Osteocyte (in vitro differentiated cells): ENCODE measurements at regions not wholly inside any gene's neighbourhood (a gene's known extent, or its start where the extent isn't known, plus 50 kb on each side); places are given as distances from the start of the nearest gene placed in this dataset.
"Not testable (repeated sequence)": the region's sequence is repeated elsewhere in the genome, so short reads cannot be mapped to it uniquely, and the experiment has no call there.

Experiments used
- DNase-seq: peaks from one replicate; pipeline ENCODE4 v3.0.0; 2021; ENCODE audit warnings: mixed read lengths; ENCODE audit not compliant: unreplicated experiment; ENCODE audit errors: extremely low spot score
- H3K27ac Mint-ChIP-seq: one replicate; pipeline ENCODE4 v1.8.0; 2021; ENCODE audit warnings: mild to moderate bottlenecking, mixed read lengths; ENCODE audit not compliant: unreplicated experiment
- H3K27me3 Mint-ChIP-seq: one replicate; pipeline ENCODE4 v1.8.0; 2021; ENCODE audit warnings: mixed read lengths; ENCODE audit not compliant: unreplicated experiment
- H3K36me3 Mint-ChIP-seq: one replicate; pipeline ENCODE4 v1.8.0; 2021; ENCODE audit warnings: mixed read lengths; ENCODE audit not compliant: unreplicated experiment
- H3K4me1 Mint-ChIP-seq: one replicate; pipeline ENCODE4 v1.8.0; 2021; ENCODE audit warnings: mixed read lengths; ENCODE audit not compliant: unreplicated experiment
- H3K4me3 Mint-ChIP-seq: one replicate; pipeline ENCODE4 v1.8.0; 2021; ENCODE audit warnings: mild to moderate bottlenecking, moderate library complexity, mixed read lengths; ENCODE audit not compliant: unreplicated experiment
- H3K9me3 Mint-ChIP-seq: one replicate; pipeline ENCODE4 v1.8.0; 2021; ENCODE audit warnings: mixed read lengths; ENCODE audit not compliant: unreplicated experiment

DNA sequence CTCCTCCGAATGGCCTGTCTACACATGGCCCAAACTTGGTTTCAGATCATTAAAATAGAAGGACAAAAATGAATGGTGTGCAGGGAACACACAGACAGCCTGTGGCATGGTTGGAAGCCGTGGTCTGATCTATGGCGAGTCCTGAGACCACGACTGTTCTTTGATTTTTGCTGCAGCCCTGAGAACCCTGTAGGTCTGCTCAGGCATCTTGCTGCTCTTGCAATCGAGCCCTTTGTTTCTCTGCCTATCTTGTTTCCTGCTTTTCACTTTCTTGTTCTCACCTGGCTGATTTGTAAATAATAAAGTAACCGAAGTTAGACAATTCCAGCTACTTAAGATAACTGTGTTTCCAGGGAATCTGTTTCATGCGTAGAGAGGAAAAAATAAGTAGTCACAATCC, 54.1 kb upstream of the NBPF9 start:
- H3K4me3 Mint-ChIP-seq, H3K27me3 Mint-ChIP-seq, H3K9me3 Mint-ChIP-seq, DNase-seq, H3K27ac Mint-ChIP-seq, H3K36me3 Mint-ChIP-seq, H3K4me1 Mint-ChIP-seq: not testable (repeated sequence)

- H3K4me1 Mint-ChIP-seq = not testable (repeated sequence)
Observed at GRCh38 chr1:149158308-149158707, 55.0 kb upstream of the NBPF9 start.

GRCh38 chr1:149163063-149163444, 59.7 kb upstream of the NBPF9 start:
- H3K36me3 Mint-ChIP-seq, H3K27me3 Mint-ChIP-seq, H3K4me1 Mint-ChIP-seq, DNase-seq, H3K4me3 Mint-ChIP-seq, H3K9me3 Mint-ChIP-seq, H3K27ac Mint-ChIP-seq: not testable (repeated sequence)

More at GRCh38 chr1:149158308-149158707, 55.0 kb upstream of the NBPF9 start:
- not testable (repeated sequence) for H3K27ac Mint-ChIP-seq, H3K4me3 Mint-ChIP-seq, H3K36me3 Mint-ChIP-seq, H3K9me3 Mint-ChIP-seq, DNase-seq, H3K27me3 Mint-ChIP-seq

- H3K9me3 Mint-ChIP-seq, H3K4me3 Mint-ChIP-seq, H3K4me1 Mint-ChIP-seq, H3K36me3 Mint-ChIP-seq, H3K27ac Mint-ChIP-seq, DNase-seq, H3K27me3 Mint-ChIP-seq: not testable (repeated sequence)
Observed at GRCh38 chr1:149174765-149175164, 71.4 kb upstream of the NBPF9 start.

DNA sequence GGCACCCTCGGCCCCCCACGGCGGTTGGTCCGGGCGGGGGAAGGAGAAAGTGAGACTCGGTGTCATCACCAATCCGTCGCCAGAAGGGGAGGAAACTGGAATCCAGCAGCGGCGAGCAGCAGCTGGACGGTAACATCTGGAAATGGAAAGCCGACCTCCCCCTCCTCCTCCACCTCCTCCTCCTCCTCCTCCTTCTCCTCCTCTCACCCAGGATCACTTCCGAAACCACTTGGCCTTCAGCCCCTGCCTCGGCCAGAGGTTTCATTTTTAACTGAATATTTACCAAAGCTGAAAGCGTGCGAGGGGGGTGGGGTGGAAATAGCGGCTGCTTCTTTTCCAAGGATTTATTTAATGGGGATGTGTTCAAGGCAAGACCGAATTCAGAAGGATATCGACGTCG, 72.5 kb upstream of the NBPF9 start:
- not testable (repeated sequence) for H3K27me3 Mint-ChIP-seq, H3K4me1 Mint-ChIP-seq, DNase-seq

DNA sequence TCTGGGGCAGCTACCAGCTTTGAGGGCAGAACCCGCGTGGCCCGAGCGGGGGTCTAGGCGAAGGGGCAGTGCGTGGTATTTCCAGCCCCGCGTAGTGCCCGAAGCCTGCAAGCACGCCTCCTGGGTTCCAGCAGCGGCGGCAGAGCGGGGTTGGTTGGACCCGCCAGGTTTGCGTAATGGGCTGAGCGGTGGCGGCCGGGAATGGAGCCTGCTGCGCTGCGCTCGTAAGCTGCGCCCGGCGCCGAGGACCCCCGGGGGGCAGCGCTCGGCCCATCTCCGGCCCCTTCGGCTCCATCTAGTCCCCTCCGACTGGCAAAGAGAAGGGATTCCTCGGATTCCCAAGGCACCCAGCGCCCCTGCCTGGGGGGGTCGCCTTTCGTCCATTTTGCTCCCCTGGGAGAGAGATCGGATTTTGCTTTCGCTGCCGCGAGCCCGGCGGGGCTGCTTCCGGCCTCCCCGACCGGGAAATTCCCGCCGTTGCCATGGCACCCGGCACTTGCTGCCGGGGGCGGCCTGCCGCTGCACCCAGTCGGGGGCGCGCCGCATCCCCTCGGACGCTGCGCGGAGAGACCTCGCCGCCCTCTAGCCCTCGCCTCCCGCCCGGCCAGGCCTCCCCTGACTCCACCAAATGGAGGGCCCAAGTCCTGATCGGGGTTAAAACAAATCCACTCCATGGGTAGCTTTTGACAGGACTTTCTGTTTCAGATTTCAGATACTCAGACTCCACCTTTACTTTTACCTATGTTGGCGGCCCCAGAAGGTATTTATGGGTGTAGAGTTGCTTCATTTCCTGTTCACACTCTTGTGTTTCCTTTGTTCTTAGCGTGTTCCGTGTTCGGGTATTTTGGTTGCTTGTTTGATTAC, 73.3 kb upstream of the NBPF9 start:
- Mint-ChIP-seq H3K27ac (peak overlapping the region; percentile 93), H3K4me3 (peak overlapping the region; percentile 78)
- H3K4me1 Mint-ChIP-seq, H3K36me3 Mint-ChIP-seq, H3K9me3 Mint-ChIP-seq, H3K27me3 Mint-ChIP-seq: not testable (repeated sequence)
- peak; percentile 88 for DNase-seq

More for the DNA sequence above, 72.5 kb upstream of the NBPF9 start:
- H3K9me3 Mint-ChIP-seq, H3K36me3 Mint-ChIP-seq: not testable (repeated sequence)
- Mint-ChIP-seq H3K4me3 (peak overlapping the region; percentile 71), H3K27ac (peak overlapping the region; percentile 60)

DNA sequence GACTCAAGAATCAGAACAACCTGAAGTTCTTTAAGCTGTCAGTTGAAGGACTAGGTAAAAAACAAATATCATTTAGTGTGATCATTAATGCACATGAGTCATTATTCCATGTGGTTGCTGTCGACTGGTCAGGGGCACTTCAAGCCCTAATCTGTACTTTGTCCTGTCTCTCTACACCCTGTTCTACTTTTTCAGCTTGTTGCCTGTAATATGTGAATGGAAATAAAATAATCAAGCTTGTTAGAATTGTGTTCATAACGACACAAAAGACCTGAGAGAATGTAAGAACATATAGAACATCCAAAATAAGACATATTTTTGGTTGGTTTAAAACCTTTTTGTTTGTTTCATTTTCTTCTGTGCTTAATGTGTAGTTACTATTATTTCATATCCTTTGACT, 87.4 kb upstream of the NBPF9 start:
- not testable (repeated sequence) for H3K27me3 Mint-ChIP-seq, H3K36me3 Mint-ChIP-seq, H3K4me3 Mint-ChIP-seq, H3K27ac Mint-ChIP-seq, DNase-seq, H3K9me3 Mint-ChIP-seq, H3K4me1 Mint-ChIP-seq

DNA sequence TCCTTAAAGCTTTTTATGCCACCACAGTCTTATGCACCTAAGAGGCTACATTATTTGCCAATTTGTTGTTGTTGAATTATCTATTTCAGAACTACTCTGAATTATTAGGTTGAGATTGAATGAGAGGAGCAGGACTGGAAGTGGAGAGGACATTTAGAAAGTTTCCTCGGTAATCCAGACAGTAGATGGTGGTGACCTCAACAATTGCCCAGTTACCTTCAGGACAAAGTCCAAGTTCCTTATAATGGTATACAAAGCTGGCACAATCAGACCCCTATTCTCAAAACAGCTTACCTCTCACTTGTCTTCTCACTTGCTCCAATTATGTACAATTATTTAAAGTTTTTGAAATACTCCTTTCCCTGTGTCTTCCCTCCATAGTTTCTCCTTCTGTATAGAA, 93.3 kb upstream of the NBPF9 start:
- H3K36me3 Mint-ChIP-seq, H3K27me3 Mint-ChIP-seq, DNase-seq, H3K4me1 Mint-ChIP-seq, H3K4me3 Mint-ChIP-seq, H3K9me3 Mint-ChIP-seq, H3K27ac Mint-ChIP-seq: not testable (repeated sequence)

DNA sequence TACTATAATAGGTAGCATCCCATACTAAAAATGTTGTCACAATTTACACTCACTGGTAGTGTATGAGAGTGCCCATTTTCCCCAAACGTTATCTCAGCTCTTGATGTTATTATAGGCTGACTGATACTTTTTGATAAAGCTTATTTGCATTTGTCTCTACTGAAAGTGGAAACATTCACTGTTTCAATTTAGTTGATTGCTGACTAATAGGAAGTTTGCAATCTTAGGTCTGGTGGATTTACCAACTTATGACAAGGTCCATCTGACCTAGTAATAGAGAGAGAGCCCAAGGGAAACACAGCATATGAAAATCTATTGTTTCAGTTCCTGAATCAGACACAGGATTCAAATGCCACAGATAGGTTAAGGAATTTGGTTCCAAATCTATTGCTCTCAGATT, 97.2 kb upstream of the NBPF9 start:
- DNase-seq, H3K4me3 Mint-ChIP-seq, H3K36me3 Mint-ChIP-seq: not testable (repeated sequence)

DNA sequence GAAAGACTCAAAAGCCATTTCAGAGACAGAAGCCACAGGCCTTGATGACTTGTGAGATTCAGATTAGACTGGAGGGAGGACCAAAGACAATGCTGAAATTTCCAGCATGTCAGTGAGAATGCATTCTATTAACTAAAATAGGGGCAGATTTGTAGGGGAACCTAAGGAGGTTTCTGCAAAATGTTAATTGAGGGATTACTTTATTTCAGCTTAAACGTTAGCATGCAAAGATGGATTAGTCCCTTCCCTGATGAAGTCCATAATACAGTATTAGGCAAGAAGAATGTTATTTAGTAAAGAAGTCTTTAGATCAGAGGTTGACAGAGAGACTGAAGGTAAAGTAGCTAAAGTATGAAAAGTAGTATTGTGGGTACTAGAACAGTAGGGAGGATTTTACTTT, 98.9 kb upstream of the NBPF9 start:
- DNase-seq, H3K4me3 Mint-ChIP-seq, H3K9me3 Mint-ChIP-seq, H3K4me1 Mint-ChIP-seq, H3K36me3 Mint-ChIP-seq, H3K27ac Mint-ChIP-seq, H3K27me3 Mint-ChIP-seq: not testable (repeated sequence)

More for the DNA sequence above, 97.2 kb upstream of the NBPF9 start:
- not testable (repeated sequence) for H3K9me3 Mint-ChIP-seq, H3K27me3 Mint-ChIP-seq, H3K27ac Mint-ChIP-seq, H3K4me1 Mint-ChIP-seq

DNA sequence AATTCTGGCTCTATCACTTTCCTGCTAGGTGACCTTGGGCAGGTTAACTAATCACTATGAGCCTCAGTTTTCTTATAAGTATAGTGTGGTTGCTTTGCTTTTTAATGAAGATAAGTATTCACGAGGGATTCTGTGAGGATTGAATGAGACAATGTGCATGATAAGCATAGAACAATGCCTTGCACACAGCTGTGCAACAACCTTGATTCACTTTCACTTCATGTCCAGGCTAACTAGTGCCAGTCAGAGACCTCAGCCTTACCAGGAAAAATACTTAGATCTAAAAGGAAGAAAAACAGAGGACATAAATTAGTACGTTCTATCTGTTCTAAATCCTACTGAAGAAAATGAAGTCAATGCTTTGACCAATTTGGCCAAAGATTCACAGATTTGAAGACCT, 101.0 kb upstream of the NBPF9 start:
- not testable (repeated sequence) for H3K27ac Mint-ChIP-seq, H3K9me3 Mint-ChIP-seq, DNase-seq, H3K4me3 Mint-ChIP-seq, H3K4me1 Mint-ChIP-seq, H3K36me3 Mint-ChIP-seq, H3K27me3 Mint-ChIP-seq

- not testable (repeated sequence) for H3K9me3 Mint-ChIP-seq, H3K27me3 Mint-ChIP-seq, H3K4me3 Mint-ChIP-seq, DNase-seq, H3K27ac Mint-ChIP-seq, H3K36me3 Mint-ChIP-seq, H3K4me1 Mint-ChIP-seq
Observed at GRCh38 chr1:149208836-149209235, 105.5 kb upstream of the NBPF9 start.
